Rectal smooth muscle tissue (tissue), 1 donor: ENCODE measurements at regions not wholly inside any gene's neighbourhood (a gene's known extent, or its start where the extent isn't known, plus 50 kb on each side); places are given as distances from the start of the nearest gene placed in this dataset.
"Not testable (repeated sequence)": the region's sequence is repeated elsewhere in the genome, so short reads cannot be mapped to it uniquely, and the experiment has no call there.

ENCODE experiments used
- H3K27ac ChIP-seq: one replicate; pipeline ENCODE4 v1.7.0; 2013; ENCODE audit warnings: low read depth, low read length, inconsistent platforms
- H3K27me3 ChIP-seq: one replicate; pipeline ENCODE4 v1.7.0; 2013; ENCODE audit warnings: low read length; ENCODE audit not compliant: control insufficient read depth, insufficient read depth
- H3K36me3 ChIP-seq: one replicate; pipeline ENCODE4 v1.7.0; 2013; ENCODE audit warnings: low read length; ENCODE audit not compliant: control insufficient read depth, insufficient read depth
- H3K4me1 ChIP-seq: one replicate; pipeline ENCODE4 v1.7.0; 2013; ENCODE audit warnings: low read length; ENCODE audit not compliant: control insufficient read depth, insufficient read depth
- H3K4me3 ChIP-seq: one replicate; pipeline ENCODE4 v1.7.0; 2013; ENCODE audit warnings: low read length
- H3K9ac ChIP-seq: one replicate; pipeline ENCODE4 v1.7.0; 2013; ENCODE audit warnings: low read length

DNA sequence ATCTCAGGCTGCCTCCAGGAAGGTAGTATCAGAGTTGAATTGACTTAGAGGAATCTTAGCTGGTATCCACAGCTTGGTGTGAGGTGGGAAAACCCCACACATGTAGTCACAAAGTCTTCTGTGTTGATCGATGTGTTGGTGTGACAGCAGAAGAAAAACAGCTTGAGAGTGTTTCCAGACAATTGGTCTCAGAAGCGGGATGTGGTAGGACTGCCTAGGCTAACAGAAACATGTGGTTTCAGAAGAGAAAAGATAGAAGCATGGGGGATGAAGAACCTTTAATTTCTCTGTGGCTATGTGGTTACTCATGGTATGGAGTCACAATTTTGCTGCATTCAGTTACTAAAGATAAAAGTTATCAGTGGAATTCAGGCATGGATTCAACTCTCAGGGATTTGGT lies 134.7 kb upstream of the SLITRK5 start:
- no peaks in the 10 kb centered on the region for H3K4me1 ChIP-seq
- H3K9ac ChIP-seq = no peak overlapping the region
- no peak overlapping the region for H3K4me3 ChIP-seq
- H3K27ac ChIP-seq = no peak overlapping the region
- no peaks in the 10 kb centered on the region for H3K36me3 ChIP-seq
- H3K27me3 ChIP-seq = no peaks in the 10 kb centered on the region

DNA sequence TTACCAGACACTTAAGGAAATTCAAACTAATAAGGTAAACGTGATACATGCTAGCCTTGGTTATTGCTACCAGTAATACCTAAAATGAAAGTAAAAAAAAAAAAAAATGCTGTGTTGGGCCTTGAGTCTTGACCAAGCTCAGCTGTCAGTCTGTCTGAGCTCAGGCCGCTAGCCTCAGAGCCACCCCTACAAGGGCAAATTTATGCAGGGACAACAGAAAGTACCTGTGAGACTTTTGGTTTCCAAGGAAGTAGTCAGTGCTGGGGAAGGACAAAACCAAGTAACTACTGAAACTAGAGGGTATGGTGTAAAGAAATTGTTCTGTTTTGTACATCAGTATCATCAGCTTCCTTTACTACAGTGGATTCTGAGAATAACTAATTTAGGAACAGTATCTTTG lies 134.3 kb upstream of the SLITRK5 start:
- no peaks in the 10 kb centered on the region for H3K27me3 ChIP-seq
- H3K27ac ChIP-seq = no peak overlapping the region
- H3K9ac ChIP-seq = no peak overlapping the region
- no peak overlapping the region for H3K4me3 ChIP-seq
- H3K4me1 ChIP-seq = no peaks in the 10 kb centered on the region
- H3K36me3 ChIP-seq = no peaks in the 10 kb centered on the region

- H3K27ac ChIP-seq = no peak overlapping the region
- no peaks in the 10 kb centered on the region for H3K4me1 ChIP-seq
- H3K27me3 ChIP-seq = no peaks in the 10 kb centered on the region
- H3K4me3 ChIP-seq = no peak overlapping the region
- no peaks in the 10 kb centered on the region for H3K36me3 ChIP-seq
- no peak overlapping the region for H3K9ac ChIP-seq
Observed at GRCh38 chr13:87537951-87538350, 133.2 kb upstream of the SLITRK5 start.

DNA sequence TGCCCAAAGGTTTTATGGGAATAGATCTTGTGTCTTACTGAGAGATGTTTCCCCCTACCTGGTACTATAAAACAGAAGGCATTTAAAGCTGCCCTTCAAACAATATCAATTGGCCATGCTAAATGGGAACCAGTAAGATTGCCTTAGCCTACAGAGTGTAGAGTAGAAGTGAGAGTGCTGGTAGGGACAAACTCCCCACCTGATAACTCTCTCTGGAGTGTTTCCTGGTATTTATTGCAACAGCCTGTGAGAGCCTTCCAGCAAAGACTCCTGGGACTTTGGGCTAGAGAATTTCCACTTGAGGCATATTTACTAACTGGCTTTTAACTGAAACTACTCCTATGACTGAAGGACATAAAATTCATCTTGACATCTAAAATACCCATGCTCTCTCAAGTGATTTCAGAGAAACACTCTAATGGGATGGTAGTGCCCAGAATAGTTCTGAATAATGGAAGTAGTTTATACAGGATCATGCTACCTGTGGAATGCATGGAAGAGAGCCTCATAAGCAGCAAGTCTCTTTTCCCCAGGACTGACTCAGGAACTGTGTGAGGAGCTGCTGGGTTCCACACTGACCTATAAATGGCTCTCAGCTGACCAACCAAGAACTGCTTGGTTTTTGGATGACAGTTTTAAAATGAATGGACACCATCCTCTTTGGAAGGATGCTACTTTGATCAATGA lies 132.7 kb upstream of the SLITRK5 start:
- H3K4me3 ChIP-seq = no peak overlapping the region
- no peaks in the 10 kb centered on the region for H3K27me3 ChIP-seq
- no peaks in the 10 kb centered on the region for H3K36me3 ChIP-seq
- H3K9ac ChIP-seq = no peak overlapping the region
- H3K27ac ChIP-seq = no peak overlapping the region
- no peaks in the 10 kb centered on the region for H3K4me1 ChIP-seq

GRCh38 chr13:87553142-87553541 lies 118.0 kb upstream of the SLITRK5 start:
- Histone ChIP-seq H3K27me3 (no peaks in the 10 kb centered on the region), H3K27ac (no peak overlapping the region), H3K36me3 (no peaks in the 10 kb centered on the region), H3K4me3 (no peak overlapping the region), H3K4me1 (no peaks in the 10 kb centered on the region), H3K9ac (no peak overlapping the region)

GRCh38 chr13:87554045-87554444 lies 117.1 kb upstream of the SLITRK5 start:
- Histone ChIP-seq H3K27ac (no peak overlapping the region), H3K4me1 (no peaks in the 10 kb centered on the region), H3K36me3 (no peaks in the 10 kb centered on the region), H3K27me3 (no peaks in the 10 kb centered on the region), H3K4me3 (no peak overlapping the region), H3K9ac (no peak overlapping the region)

GRCh38 chr13:87557788-87558187 lies 113.4 kb upstream of the SLITRK5 start:
- Histone ChIP-seq H3K27ac (no peak overlapping the region), H3K9ac (no peak overlapping the region), H3K4me3 (no peak overlapping the region), H3K4me1 (no peaks in the 10 kb centered on the region), H3K27me3 (no peaks in the 10 kb centered on the region), H3K36me3 (no peaks in the 10 kb centered on the region)

GRCh38 chr13:87561580-87561979 lies 109.6 kb upstream of the SLITRK5 start:
- H3K27ac ChIP-seq, H3K36me3 ChIP-seq, H3K4me3 ChIP-seq, H3K4me1 ChIP-seq, H3K27me3 ChIP-seq, H3K9ac ChIP-seq: not testable (repeated sequence)

GRCh38 chr13:87570669-87571068 lies 100.5 kb upstream of the SLITRK5 start:
- Histone ChIP-seq H3K27ac (no peak overlapping the region), H3K4me1 (no peaks in the 10 kb centered on the region), H3K27me3 (no peaks in the 10 kb centered on the region), H3K4me3 (no peak overlapping the region), H3K9ac (no peak overlapping the region), H3K36me3 (no peaks in the 10 kb centered on the region)

GRCh38 chr13:87582399-87582798 lies 88.8 kb upstream of the SLITRK5 start:
- Histone ChIP-seq H3K4me1 (no peaks in the 10 kb centered on the region), H3K9ac (no peak overlapping the region), H3K27ac (no peak overlapping the region), H3K36me3 (no peaks in the 10 kb centered on the region), H3K27me3 (no peaks in the 10 kb centered on the region), H3K4me3 (no peak overlapping the region)

GRCh38 chr13:87590518-87590917 lies 80.7 kb upstream of the SLITRK5 start:
- H3K27ac ChIP-seq = no peak overlapping the region
- H3K36me3 ChIP-seq = no peaks in the 10 kb centered on the region
- H3K9ac ChIP-seq = no peak overlapping the region
- no peaks in the 10 kb centered on the region for H3K4me1 ChIP-seq
- no peak overlapping the region for H3K4me3 ChIP-seq
- H3K27me3 ChIP-seq = no peaks in the 10 kb centered on the region

DNA sequence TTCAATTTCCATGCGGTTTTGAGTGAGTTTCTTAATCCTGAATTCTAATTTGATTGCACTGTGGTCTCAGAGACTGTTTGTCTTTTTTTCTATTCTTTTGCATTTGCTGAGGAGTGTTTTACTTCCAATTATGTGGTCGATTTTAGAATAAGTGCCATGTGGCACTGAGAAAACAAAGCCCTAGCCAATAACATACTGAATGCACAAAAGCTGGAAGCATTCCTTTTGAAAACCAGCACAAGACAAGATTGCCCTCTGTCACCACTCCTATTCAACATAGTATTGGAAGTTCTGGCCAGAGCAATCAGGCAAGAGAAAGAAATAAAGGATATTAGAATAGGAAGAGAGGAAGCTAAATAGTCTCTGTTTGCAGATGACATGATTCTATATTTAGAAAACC lies 66.7 kb upstream of the SLITRK5 start:
- not testable (repeated sequence) for H3K27me3 ChIP-seq, H3K4me1 ChIP-seq, H3K36me3 ChIP-seq, H3K9ac ChIP-seq, H3K27ac ChIP-seq, H3K4me3 ChIP-seq

- no peaks in the 10 kb centered on the region for H3K4me1 ChIP-seq
- no peaks in the 10 kb centered on the region for H3K36me3 ChIP-seq
- H3K4me3 ChIP-seq = no peak overlapping the region
- no peak overlapping the region for H3K9ac ChIP-seq
- H3K27me3 ChIP-seq = no peaks in the 10 kb centered on the region
- no peak overlapping the region for H3K27ac ChIP-seq
Observed at GRCh38 chr13:87607266-87607665, 63.9 kb upstream of the SLITRK5 start.
